Skin epidermis (tissue), 12 donors: ENCODE measurements at regions not wholly inside any gene's neighbourhood (a gene's known extent, or its start where the extent isn't known, plus 50 kb on each side); places are given as distances from the start of the nearest gene placed in this dataset.

Experiments
- H3K27ac ChIP-seq, 21 experiments: fragments of 200-600 bp; sonication (generic) in 11 of 21; one replicate each; pipeline ENCODE4 v1.5.0; 2020; ENCODE audit warnings: mild to moderate bottlenecking in 3 of 21, inconsistent platforms in 2 of 21, moderate library complexity in 2 of 21
- H3K4me3 ChIP-seq, 7 experiments: fragments of 200-600 bp; sonication (generic) in 2 of 7; one replicate each; pipeline ENCODE4 v1.5.0; 2020; ENCODE audit warnings: inconsistent platforms in 2 of 7, mild to moderate bottlenecking in 2 of 7, moderate library complexity in 1 of 7

DNA sequence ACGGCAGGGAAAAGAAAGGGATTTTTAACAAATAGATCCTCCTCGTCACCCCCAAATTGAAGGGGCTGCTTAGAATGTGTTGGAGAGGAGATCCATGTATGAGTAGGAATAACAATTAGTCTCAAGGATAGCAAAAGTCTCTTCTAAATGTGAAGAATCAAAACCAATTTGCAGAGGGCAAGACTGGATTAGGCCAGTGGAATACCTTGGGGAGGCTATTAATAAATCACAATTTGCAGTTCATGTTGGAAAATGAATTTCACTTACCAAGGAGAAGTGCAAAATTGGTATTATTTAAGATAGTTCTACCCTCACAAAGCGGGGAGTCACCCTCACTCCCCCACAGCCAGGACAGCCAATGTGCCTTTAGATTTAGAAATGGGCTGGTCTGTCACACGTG lies 299.8 kb upstream of the SLC30A5 start:
- no peak overlapping the region for H3K27ac ChIP-seq
- H3K4me3 ChIP-seq = no peak overlapping the region

DNA sequence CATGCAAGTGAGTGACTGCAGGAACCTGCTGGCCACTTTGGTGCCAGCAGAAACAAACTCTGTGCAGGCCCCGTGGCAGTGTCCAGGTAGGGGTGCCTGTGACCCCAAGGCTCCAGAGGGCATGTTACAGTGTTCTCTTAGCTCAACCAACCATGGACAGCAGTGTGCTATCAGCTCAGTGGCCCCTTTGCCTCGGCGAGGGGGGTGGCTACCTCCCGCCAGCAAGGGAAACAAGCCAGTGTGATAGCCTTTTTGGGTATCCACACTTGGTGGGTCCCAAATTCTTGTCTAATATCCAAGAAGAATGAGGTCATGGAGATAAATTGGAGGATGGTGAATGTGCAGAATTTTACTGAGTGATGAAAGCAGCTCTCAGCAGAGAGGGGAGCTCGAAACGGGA lies 298.6 kb upstream of the SLC30A5 start:
- no peak overlapping the region for H3K4me3 ChIP-seq
- H3K27ac ChIP-seq = no peak overlapping the region

DNA sequence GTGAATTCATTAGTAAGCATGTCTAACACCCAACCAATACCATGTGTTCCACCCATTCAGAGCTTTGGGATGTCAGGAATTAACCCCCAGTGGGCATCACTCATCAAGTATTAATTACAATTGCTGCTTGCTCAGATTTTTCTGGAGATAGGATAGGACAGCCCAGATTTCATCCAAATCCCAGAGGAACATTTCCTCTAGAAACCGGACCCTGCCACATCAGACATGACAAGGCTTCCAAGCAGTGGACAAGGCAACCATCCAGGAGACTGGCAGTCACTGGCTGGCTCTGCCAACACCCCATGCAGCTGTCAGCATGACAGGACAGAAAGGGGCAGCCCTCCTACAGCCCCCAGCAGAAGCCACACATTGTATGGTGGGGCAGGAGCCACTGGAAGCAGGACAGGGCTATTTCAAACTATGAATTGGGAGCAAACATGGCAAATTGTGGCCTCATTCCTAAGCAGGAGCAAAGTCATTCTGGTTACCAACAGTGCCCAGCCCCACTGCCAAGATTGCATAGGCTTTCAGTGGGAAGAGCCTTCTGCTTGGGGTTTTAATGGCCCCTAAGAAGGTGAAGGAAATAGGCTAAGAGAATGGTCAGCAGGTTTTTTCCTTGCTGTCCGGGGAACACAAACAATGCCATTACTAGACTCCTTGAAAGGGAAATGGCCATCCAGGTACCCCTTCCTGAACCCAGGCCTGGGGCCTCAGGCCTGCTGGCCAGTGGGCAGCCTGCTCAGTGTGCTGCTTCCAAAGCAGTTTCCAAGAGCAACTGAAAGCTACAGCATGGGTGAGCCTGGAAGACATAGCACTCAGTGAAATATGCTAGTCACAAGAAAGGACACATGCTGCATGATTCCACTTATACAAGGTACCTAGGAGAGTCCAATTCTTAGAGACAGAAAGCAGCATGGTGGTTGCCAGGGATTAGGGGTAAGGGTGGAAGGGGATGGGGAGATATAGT lies 294.7 kb upstream of the SLC30A5 start:
- no peak overlapping the region for H3K27ac ChIP-seq

DNA sequence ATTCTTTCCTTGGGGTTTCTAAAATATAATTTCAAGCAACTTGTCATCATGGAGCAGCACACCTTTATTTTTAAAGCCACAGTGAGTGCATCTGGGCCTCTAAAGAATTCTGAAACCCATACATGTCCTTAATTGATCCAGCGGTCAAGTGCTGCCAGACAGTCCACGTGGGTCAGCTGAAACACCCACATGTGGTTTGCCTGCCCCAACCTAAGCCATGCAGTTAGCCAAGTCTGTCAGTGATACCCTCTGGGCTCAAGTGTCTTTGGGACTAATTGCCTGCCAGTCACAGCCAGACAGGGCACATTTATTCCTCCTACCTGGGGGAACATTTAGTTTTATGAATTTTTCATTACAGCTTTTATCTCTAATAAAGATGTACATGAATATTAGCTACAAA lies 291.4 kb upstream of the SLC30A5 start:
- no peak overlapping the region for H3K4me3 ChIP-seq
- no peak overlapping the region for H3K27ac ChIP-seq

More for the DNA sequence above, 294.7 kb upstream of the SLC30A5 start:
- no peak overlapping the region for H3K4me3 ChIP-seq

DNA sequence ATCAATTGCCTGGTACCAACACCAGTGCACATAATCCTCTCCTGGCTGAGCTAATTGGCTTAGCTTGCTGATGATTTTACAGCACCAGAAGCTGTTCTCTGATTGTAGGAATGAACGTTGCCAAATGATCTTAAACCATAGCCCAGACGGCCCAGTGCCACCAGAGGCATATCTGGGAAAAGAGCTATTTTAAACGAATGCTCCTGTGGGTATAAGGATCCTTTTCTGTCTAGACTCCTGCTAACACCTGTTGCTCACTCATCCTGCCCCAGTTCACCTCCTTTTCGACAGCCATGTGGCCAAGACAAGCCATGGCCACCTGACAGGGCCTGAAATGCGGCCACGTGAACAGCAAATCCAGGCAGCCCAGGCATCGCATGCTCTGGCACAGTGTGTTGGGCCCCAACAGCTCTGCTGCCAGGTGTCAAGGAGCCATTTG lies 289.9 kb upstream of the SLC30A5 start:
- Histone ChIP-seq H3K27ac (no peak overlapping the region), H3K4me3 (no peak overlapping the region)

DNA sequence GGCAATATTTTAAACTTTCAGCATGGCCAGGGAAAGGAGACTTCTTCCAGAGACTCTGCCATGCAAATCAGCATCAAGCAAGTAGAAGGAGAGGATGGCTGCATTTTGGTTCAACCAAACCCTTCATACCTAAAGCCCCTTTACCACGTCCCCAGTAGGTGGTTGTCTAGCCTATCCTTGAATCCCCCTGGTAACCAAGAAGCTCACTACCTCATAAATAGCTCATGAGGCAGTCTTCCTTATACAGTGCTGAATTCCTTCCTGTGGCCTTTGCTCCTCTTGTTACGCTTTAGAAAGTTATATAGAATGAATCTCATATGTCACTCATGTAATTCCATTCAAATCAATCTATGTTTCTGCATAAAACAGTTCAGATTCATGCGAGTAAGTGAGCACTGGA lies 289.5 kb upstream of the SLC30A5 start:
- Histone ChIP-seq H3K4me3 (no peak overlapping the region), H3K27ac (no peak overlapping the region)

DNA sequence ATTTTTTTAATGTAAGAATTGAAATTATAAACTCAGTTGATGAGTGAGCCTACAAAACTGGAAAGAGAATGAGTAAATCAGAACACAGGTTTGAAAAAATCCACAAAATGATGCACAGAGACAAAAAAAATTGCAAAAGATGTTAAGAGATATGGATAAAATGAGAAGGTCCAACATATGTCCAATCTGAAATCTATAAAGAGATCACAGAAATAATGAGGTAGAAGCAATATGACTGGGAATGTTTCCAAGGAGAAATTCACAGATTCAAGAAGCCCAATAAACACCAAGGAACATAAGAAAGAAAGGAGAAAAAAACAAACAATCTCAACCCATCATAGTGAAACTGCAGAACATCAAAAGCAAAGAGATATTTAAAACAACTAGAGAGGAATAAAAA lies 288.4 kb upstream of the SLC30A5 start:
- H3K27ac ChIP-seq = no peak overlapping the region

DNA sequence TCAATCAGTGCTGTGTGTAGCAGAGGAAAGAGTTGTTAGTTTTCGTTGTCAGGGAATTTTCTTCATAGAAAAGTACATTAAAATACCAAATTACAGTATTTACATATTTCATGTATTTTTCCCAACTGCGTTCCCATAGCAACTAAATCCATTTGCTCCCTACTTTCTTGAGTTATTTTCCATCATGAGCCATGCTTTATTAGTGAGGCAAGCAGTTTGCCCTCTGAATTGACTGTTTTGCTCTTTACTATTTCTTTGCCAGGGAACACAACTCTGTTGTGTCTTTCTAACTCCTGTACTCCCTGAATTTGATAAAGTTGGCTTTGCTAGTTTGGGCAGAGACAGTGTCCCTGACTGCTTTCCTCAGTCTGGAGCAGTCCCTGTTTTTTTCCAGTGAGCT lies 276.2 kb upstream of the SLC30A5 start:
- no peak overlapping the region for H3K4me3 ChIP-seq
- peak overlapping the region in 1 of 21 experiments; percentile 14 for H3K27ac ChIP-seq

More for the DNA sequence above, 288.4 kb upstream of the SLC30A5 start:
- no peak overlapping the region for H3K4me3 ChIP-seq

DNA sequence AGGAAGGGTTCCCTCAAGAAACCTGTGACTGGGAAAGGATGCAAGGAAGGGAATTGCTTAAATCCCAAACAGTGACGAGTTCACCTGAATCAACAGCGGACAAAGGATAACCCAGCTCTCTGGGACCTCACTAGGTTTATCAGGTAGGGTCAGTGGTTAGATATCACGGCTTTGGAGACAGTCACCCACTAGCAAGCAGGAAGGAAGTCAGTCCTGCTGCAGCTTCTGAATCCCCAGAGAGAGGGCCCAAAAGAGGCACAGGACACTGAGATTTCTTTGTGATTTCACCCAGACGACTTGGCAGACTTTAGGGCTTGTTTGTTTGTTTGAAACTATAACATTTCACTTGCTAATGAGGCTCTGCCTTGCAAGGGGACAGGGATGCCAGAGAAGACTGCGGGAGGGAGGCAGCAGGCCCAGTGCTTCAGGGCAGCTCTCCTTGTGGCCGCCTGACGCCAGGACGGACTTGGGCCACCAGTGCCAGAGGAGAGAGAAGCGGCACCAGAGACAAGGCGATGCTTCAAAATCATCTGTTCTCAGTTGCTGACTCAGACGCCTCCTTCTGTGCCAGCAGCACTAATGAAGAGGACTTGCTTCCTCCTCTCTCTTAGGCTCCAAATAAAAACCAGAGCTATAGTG lies 275.6 kb upstream of the SLC30A5 start:
- Histone ChIP-seq H3K4me3 (no peak overlapping the region), H3K27ac (peak overlapping the region in 2 of 21 experiments; percentile 14 to 41)

DNA sequence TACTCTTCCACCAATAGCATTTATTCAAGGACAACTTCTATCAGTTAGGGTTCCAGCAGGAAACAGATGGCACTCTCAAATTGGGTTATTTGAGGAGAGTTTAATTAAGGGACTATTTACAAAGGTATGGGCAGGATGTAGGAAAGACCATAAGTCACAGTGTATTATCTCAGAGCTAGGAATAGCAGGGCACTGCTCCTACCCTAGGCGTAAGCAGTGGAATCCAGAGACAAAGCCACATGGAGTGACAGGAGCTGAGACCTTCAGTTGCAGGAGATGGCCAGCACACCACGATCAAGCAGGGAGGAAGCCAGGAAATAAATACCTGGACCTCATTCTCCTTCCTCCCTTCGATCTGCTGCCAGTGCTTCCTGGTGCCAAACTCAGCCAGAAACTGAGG lies 274.9 kb upstream of the SLC30A5 start:
- Histone ChIP-seq H3K4me3 (no peak overlapping the region), H3K27ac (no peak overlapping the region)

DNA sequence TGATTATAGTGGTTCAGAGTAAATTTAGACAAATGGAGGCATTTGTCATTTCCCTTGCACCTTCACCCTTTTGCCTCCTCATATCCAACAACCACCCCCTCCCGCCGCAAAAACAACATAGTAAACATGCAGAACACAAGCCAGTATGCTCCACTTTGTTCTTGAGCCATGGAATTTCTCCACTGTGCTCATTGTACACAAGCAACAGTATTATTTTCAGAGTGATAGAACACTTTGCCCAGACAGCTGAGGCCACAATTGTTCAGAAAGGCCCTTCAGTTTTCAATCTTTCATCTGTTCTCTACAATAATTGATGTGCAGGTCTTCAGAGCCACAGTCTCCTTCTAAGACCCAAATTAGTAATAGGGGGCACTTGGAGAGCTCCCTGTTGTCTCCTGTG lies 272.8 kb upstream of the SLC30A5 start:
- Histone ChIP-seq H3K4me3 (no peak overlapping the region), H3K27ac (no peak overlapping the region)

DNA sequence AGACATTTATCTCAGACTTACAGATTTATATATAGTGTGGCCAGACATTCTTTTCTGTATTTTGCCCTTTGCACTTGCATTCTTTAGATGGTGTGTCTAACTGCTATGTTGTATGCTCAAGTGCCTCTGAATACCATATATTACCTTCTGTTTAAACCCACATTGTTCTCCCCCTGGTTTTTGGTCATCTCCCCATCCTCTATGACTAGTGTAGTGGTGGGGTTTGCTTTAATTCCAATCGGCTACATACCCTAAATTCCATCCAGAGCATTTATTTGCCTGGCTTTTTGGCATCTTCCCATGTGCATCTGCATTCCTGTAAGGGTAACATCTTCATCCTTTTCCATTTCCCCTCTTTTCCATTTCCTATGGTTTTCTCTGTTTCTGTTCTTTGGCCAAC lies 271.0 kb upstream of the SLC30A5 start:
- H3K27ac ChIP-seq = no peak overlapping the region
- H3K4me3 ChIP-seq = no peak overlapping the region

DNA sequence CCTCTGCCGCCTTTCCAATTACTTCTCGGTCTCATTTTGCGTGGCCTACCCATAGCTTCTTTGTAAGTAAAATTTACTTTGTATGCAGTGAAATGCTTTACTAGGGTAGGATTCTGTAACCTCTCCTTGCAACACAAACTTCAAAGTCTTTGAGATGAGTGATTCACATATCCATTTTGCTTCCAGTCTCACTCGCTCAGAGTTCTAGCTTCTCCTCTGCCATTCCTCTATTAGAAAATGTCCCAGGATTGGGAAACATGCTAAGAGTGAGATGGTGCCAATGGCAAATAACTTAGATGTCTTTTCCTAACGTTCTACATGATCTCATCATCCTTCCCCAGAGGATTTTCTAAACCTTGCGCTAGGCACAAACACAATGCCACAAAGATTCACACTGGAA lies 270.5 kb upstream of the SLC30A5 start:
- Histone ChIP-seq H3K27ac (no peak overlapping the region), H3K4me3 (no peak overlapping the region)

DNA sequence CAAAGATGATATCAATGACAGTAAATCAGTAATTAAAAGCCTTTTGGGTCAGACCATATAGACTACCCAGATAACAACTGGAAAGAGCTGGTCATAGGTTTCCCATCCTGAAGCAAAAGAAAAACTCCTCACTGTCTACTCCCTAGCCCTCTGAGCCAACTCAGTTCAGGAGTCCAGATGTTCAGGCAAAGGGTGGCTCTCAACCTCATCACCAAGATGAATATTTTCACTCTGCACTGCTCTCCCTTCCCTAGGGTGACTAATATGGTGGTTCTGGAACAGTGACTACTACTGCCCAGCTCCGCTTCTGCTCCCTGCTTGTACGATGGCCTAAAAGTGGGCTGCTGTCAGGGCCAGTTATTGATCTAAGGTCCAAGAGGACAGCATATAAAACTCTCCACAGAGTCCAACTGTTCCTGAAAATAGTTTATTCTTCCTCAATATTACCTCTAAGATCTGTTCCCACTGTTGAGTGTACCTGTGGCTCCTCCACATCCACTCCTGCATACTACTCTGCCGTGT lies 263.4 kb upstream of the SLC30A5 start:
- Histone ChIP-seq H3K27ac (no peak overlapping the region), H3K4me3 (no peak overlapping the region)

DNA sequence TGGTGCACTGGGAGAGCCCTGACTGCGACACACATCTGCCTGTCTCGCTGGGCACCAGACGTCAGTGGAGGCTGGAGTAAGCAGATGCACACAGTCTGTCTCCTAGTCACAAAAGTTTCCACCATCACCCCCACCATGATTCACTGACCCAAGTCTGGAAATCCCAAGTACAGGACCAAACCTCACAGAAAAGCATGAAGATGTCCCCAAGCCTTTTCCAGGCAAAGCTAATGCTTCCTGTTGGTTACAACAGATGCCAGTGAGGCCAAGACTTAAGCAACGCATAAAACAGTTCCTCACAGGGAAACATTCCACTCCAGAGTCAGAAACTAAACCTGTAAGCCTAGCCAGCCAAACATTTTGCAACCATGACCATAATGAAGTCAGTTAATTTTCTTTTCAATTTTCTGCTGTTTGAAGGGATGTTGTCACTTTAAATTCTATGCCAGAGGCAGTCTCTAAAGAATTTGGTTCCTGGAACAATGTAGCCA lies 259.3 kb upstream of the SLC30A5 start:
- no peak overlapping the region for H3K4me3 ChIP-seq
- H3K27ac ChIP-seq = peak overlapping the region in 10 of 21 experiments; percentile 7 to 85 (median 59)

DNA sequence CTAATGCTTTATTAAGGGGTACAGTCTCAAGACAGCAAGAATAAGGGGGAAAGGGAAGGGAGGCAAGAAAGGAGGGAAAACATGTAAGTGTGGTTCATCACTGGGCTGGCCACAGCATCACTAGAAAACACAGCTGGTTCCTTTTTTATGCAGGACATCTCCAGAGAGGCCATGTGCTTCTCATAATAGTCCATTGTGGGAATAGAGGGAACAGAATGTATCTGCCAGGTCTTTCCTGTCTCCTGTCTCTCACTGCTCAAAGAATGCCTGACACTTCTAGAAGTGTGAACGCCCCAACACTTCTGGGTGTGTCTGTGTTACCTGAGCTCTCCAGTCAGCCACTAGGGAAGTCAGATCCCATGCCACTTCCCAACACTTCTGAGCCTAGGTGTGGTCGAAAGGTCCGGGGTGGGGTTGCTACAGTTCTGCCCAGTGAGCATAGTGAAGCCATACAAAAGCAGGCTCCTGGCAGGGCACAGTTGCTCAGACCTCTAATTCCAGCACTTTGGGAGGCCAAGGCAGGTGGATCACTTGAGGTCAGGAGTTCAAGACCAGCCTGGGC lies 255.6 kb upstream of the SLC30A5 start:
- Histone ChIP-seq H3K27ac (peak overlapping the region in 14 of 21 experiments; percentile 16 to 74 (median 54)), H3K4me3 (no peak overlapping the region)

DNA sequence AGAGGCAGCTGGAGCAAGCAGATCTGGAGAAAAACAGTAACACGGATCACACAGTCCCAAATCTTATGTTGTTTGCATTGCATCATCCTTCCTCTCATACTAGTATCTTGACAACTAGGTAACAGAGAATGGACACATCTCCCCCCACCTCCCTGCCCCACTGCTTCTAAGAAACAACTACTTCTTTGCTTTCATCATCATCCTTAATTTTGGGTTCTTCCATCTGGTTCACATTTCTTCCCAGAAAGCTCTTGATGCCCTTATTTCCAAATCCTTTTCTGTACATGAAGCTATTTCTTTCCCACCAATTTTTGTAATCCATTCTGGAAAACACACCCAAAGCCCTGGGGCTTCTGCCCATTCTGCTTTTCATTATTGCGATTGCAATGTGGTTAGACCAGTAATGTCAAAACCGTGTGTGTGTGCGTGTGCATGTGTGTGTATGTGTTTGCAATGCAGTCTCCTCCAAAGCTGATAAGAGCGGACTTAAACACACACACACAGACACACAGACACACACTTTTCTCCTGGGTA lies 254.7 kb upstream of the SLC30A5 start:
- Histone ChIP-seq H3K27ac (peak overlapping the region in 10 of 21 experiments; percentile 21 to 74 (median 62)), H3K4me3 (no peak overlapping the region)

DNA sequence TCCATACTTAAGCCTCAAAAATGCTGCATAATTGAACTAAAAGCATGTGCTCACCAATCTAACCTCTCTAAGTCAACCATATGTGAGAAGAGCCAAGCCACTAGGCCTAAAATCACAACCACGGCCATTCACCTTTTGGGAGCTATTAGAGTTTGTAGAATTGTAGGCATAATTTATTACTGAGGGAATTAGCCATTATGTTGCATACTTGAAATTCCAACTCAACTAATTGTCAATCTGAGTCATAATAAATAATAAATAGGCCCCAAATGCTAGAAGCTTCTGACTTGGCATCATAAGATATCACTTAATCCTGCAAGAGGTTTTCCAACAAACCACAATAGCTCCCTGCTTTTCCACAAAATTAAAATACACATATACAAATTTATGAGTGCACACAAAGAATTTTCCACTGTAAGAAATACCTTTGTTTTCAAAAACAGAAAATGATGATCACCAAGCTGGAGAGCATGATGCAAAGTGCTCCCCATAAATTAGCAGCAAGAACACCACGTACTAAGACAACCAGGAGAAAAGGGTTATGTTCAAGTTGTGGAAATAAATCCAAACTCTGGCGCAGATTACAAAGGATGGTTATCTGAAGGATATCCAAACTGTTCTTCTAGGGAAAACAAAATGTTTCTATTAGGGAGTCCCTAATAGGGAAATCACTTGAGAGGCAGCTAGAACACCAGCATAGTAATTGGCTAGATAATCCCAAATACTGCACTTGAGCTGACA lies 250.0 kb upstream of the SLC30A5 start:
- no peak overlapping the region for H3K4me3 ChIP-seq
- no peak overlapping the region for H3K27ac ChIP-seq

DNA sequence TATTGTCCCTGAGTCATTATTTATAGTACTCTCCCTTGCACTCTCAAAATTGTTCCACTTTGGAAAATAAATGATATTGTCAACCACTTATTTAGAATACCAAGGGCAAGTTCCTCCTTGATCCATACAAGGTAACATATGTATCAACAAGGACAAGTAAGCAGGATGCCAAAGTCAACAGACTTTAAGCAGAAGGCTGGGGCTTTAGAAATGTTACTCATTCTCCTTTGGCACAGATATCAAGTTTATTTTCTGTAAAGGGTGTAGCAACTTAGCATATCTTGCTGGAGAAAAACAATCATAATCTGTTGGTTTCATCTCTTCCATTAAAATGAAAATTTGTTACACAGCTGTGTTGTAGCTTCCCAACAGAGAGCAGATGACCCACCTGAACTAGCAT lies 248.7 kb upstream of the SLC30A5 start:
- no peak overlapping the region for H3K27ac ChIP-seq
- H3K4me3 ChIP-seq = no peak overlapping the region
